Transverse colon (tissue), 4 donors: ENCODE measurements at regions not wholly inside any gene's neighbourhood (a gene's known extent, or its start where the extent isn't known, plus 50 kb on each side); places are given as distances from the start of the nearest gene placed in this dataset.

Experiments
- DNase-seq: peaks from one replicate; pipeline ENCODE4 v3.0.0-alpha.2; 2019
- H3K27ac ChIP-seq, 4 donors: fragments of 200-600 bp; sonication (generic); 2 replicates each; pipeline ENCODE4 v1.5.1; 2016 to 2018; ENCODE audit warnings: inconsistent platforms in 4 of 4
- H3K27me3 ChIP-seq: fragments of 200-600 bp; sonication (generic); 2 replicates; pipeline ENCODE4 v1.5.1; 2017; ENCODE audit warnings: inconsistent platforms
- H3K36me3 ChIP-seq, 4 donors: fragments of 200-600 bp; sonication (generic); 2 replicates each; pipeline ENCODE4 v1.5.1; 2017 to 2019; ENCODE audit warnings: inconsistent platforms in 4 of 4
- H3K4me1 ChIP-seq, 4 donors: fragments of 200-600 bp; sonication (generic); 2 replicates each; pipeline ENCODE4 v1.5.1; 2017 to 2020; ENCODE audit warnings: inconsistent platforms in 4 of 4
- H3K4me3 ChIP-seq, 4 donors: fragments of 200-600 bp; sonication (generic); 1 replicate in 1 of 4; 2 replicates in 3 of 4; pipeline versions ENCODE4 v1.5.1 to v1.6.1; 2017 to 2019; ENCODE audit warnings: inconsistent platforms in 4 of 4
- H3K9me3 ChIP-seq, 2 donors: fragments of 200-600 bp; sonication (generic); 2 replicates each; pipeline ENCODE4 v1.5.1; 2017 to 2019; ENCODE audit warnings: inconsistent platforms in 2 of 2
- EP300 ChIP-seq: sonication (generic); formaldehyde crosslinking; IDR thresholded peaks from one replicate; pipeline ENCODE4 v1.6.1; 2017; ENCODE audit warnings: antibody characterized with exemption, low read depth
- POLR2A ChIP-seq: fragments of 450-650 bp; IDR thresholded peaks from one replicate; pipeline ENCODE4 v1.6.1; 2016; ENCODE audit warnings: antibody characterized with exemption, mild to moderate bottlenecking, moderate library complexity
- POLR2AphosphoS5 ChIP-seq, 3 donors: sonication (generic); formaldehyde crosslinking; IDR thresholded peaks; one replicate each; pipeline ENCODE4 v1.6.1; 2016; ENCODE audit warnings: antibody characterized with exemption in 3 of 3
- WGBS, 2 donors: methylation state at CpG; one replicate each; pipeline ENCODE4 v1.1.5; 2018; ENCODE audit warnings: low coverage in 1 of 2; 5-methylcytosine and 5-hydroxymethylcytosine counted together
- in situ Hi-C, 4 donors: fragments of 200-750 bp; cut with MboI; loops; one replicate each; pipeline versions ENCODE4 v1.15.0 to v1.15.1; 2017; ENCODE audit warnings: low sequenced_read_pairs in 3 of 4, low pct_ligation_motif_present in 1 of 4, low pct_unique_long_range_greater_than_20kb in 1 of 4
- intact Hi-C: fragments of 100-400 bp; cut with DNase I; formaldehyde crosslinking; loops from one replicate; pipeline ENCODE4 v1.15.1; 2023; ENCODE audit warnings: low total_unique reads
- TF ChIP-seq, protein P1 (sequence below), 5 experiments: fragments of 200-600 bp in 3 of 5; fragments of 450-650 bp in 2 of 5; sonication (generic) in 3 of 5; IDR thresholded peaks; 1 replicate in 2 of 5; 2 replicates in 3 of 5; pipeline ENCODE4 v1.5.1; 2016 to 2017; ENCODE audit warnings: antibody characterized with exemption in 5 of 5, inconsistent platforms in 3 of 5, mild to moderate bottlenecking in 2 of 5, moderate library complexity in 1 of 5

GRCh38 chr12:98058838-98059237 is 456.6 kb upstream of the TMPO start:
- intact Hi-C loops (no loop called here), in situ Hi-C loops (no loop called here)
- TF ChIP-seq EP300 (no peak), POLR2A (no peak), POLR2AphosphoS5 (IDR thresholded peaks at IDR 0.05) (no peak)
- TF ChIP-seq, protein P1, sequence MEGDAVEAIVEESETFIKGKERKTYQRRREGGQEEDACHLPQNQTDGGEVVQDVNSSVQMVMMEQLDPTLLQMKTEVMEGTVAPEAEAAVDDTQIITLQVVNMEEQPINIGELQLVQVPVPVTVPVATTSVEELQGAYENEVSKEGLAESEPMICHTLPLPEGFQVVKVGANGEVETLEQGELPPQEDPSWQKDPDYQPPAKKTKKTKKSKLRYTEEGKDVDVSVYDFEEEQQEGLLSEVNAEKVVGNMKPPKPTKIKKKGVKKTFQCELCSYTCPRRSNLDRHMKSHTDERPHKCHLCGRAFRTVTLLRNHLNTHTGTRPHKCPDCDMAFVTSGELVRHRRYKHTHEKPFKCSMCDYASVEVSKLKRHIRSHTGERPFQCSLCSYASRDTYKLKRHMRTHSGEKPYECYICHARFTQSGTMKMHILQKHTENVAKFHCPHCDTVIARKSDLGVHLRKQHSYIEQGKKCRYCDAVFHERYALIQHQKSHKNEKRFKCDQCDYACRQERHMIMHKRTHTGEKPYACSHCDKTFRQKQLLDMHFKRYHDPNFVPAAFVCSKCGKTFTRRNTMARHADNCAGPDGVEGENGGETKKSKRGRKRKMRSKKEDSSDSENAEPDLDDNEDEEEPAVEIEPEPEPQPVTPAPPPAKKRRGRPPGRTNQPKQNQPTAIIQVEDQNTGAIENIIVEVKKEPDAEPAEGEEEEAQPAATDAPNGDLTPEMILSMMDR (IDR thresholded peaks at IDR 0.05): no peak
- H3K36me3 ChIP-seq: no peaks in the 10 kb centered on the region
- H3K9me3 ChIP-seq: no peaks in the 10 kb centered on the region
- H3K4me1 ChIP-seq: no peaks in the 10 kb centered on the region
- H3K4me3 ChIP-seq: no peak overlapping the region
- no peak overlapping the region for H3K27ac ChIP-seq
- 74 to 100% methylated on average over 1 to 3 of the region's 3 CpGs for WGBS, 2 donors
- DNase-seq: no peak
- no peaks in the 10 kb centered on the region for H3K27me3 ChIP-seq

DNA sequence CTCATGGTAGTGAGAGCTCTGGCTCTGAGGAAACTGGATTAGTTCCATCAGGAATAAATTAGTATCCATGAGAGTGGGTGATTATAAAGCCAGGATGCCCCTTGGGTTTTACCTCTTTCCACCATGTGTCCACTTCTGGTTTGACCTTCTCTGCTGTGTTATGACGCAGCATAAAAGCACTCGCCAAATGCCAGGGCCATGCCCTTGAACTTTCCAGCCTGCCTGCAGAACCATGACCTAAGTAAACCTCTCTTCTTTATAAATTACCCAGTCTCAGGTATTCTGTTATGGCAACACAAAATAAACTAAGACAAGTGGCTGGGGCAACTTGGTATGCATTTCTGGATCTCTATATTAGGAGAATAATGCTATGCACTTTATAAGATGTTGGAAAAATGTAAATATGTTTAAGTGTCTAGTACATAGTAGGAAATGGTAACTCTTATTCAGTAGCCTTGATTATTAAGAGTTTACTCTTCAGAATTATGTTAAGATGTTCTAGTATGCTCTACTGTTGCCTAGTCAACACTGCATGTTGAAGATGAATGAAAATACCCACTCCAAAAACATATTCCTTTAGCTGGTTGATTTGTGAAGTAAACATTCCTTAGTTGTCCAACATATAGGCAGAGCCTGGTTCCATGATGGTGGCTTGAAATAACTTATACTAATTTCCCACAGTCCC is 455.6 kb upstream of the TMPO start:
- no peak for DNase-seq
- no peak for TF ChIP-seq POLR2AphosphoS5 (IDR thresholded peaks at IDR 0.05)
- no peak for TF ChIP-seq POLR2A
- TF ChIP-seq, protein P1 (IDR thresholded peaks at IDR 0.05): no peak
- no peak for TF ChIP-seq EP300
- no peaks in the 10 kb centered on the region for H3K27me3 ChIP-seq
- no peaks in the 10 kb centered on the region for H3K4me1 ChIP-seq
- no peaks in the 10 kb centered on the region for H3K9me3 ChIP-seq
- in situ Hi-C loops (no loop called here), intact Hi-C loops (no loop called here)
- no peak overlapping the region for H3K4me3 ChIP-seq
- no peaks in the 10 kb centered on the region for H3K36me3 ChIP-seq
- 45 to 60% methylated on average over 1 to 2 of the region's 2 CpGs for WGBS, 2 donors
- no peak overlapping the region for H3K27ac ChIP-seq

GRCh38 chr12:98060411-98060810 is 455.0 kb upstream of the TMPO start:
- Histone ChIP-seq H3K36me3 (no peaks in the 10 kb centered on the region), H3K4me1 (no peaks in the 10 kb centered on the region), H3K9me3 (no peaks in the 10 kb centered on the region), H3K27me3 (no peaks in the 10 kb centered on the region), H3K27ac (no peak overlapping the region), H3K4me3 (no peak overlapping the region)
- in situ Hi-C loops (no loop called here), intact Hi-C loops (no loop called here)
- 63 to 77% methylated on average over 1 of the region's 1 CpG for WGBS, 2 donors
- TF ChIP-seq EP300 (no peak), POLR2A (no peak), POLR2AphosphoS5 (IDR thresholded peaks at IDR 0.05) (no peak)
- TF ChIP-seq, protein P1 (IDR thresholded peaks at IDR 0.05): no peak
- DNase-seq: no peak

DNA sequence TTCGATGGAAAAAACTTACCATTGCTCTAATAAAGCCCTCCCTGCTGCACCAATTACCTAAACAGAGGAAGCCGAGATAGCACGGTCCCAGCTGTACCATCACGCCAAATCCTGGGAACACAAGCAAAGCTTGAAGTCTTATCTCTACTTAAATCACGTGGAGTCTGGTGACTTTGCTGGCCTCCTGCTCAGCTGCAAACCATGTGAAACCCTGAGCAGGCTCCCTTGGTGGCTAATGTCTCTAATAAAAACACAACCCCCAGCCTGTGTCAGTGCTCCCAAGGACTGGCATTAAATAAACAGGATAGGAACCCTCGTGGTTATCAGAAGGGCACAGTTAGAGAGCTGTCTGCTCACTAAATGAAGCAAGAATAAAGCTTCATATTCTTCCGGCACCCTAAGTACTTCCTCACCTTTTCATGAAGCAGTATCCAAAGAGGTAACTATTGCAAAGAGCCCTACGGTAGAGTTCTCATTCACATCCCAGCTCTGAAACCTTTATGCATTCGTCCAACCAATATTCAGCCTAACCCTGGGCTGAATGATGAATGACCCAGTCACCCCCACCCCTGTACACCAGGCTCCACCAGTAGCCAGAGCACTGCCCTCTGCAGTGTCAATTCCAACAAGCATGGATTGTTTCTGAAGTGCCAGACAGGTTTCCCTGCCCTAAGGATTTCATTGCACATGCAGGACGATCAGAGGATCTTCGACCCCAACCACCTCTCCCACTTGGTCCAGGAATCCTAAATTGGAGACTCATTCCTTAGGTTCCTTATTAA is 452.7 kb upstream of the TMPO start:
- intact Hi-C loops: no loop called here
- no peak for TF ChIP-seq POLR2A
- TF ChIP-seq EP300: no peak
- TF ChIP-seq, protein P1 (IDR thresholded peaks at IDR 0.05): no peak
- no peak for TF ChIP-seq POLR2AphosphoS5 (IDR thresholded peaks at IDR 0.05)
- Histone ChIP-seq H3K4me3 (no peak overlapping the region), H3K9me3 (no peaks in the 10 kb centered on the region), H3K27me3 (no peaks in the 10 kb centered on the region), H3K4me1 (no peaks in the 10 kb centered on the region), H3K27ac (no peak overlapping the region), H3K36me3 (no peaks in the 10 kb centered on the region)
- DNase-seq: no peak
- WGBS, 2 donors: 66 to 70% methylated on average over 3 to 11 of the region's 11 CpGs
- in situ Hi-C loops: no loop called here
